A549 (cell line): ENCODE measurements at regions not wholly inside any gene's neighbourhood (a gene's known extent, or its start where the extent isn't known, plus 50 kb on each side); places are given as distances from the start of the nearest gene placed in this dataset.

ENCODE experiments used
- ATAC-seq, 2 experiments: fragments of 200-7000 bp in 1 of 2; fragments of >200 bp in 1 of 2; cut with Nextera tagmentation in 1 of 2; cut with Tn5 transposase in 1 of 2; 3 replicates each; pipeline versions ENCODE4 v1.8.0 to v1.9.1; 2018 to 2020; ENCODE audit warnings: mild to moderate bottlenecking in 1 of 2, moderate library complexity in 1 of 2
- CTCF ChIA-PET: fragments of 300-600 bp; sonication (Branson Sonifier 250); formaldehyde crosslinking; extraction: SDS; loops from one replicate; lab custom pipeline; 2021; ENCODE audit warnings: antibody characterized with exemption, inconsistent platforms; lab: Yijun Ruan, JAX
- POLR2A ChIA-PET: fragments of 350-600 bp; formaldehyde crosslinking; extraction: SDS; loops from one replicate; lab custom pipeline; 2021; ENCODE audit warnings: antibody characterized with exemption, inconsistent platforms; lab: Yijun Ruan, JAX
- DNase-seq, 2 experiments: peaks; one replicate each; pipeline versions ENCODE4 v3.0.0 to v3.0.0-alpha.2; 2011 to 2016; ENCODE audit warnings: low read depth in 1 of 2, low spot score in 1 of 2
- FAIRE-seq: peaks from 2 replicates; lab custom pipeline; 2011; peaks lifted over from hg19 to GRCh38; lab: Jason Lieb, UNC
- H3K27ac ChIP-seq, 2 experiments: fragments of >200 bp; sonication (Bioruptor Twin); formaldehyde crosslinking; 3 replicates each; pipeline ENCODE4 v1.5.1; 2016 to 2017
- H3K4me1 ChIP-seq: fragments of >200 bp; sonication (Bioruptor Twin); formaldehyde crosslinking; 3 replicates; pipeline ENCODE4 v1.6.1; 2016
- H3K4me2 ChIP-seq: fragments of >200 bp; sonication (Bioruptor Twin); formaldehyde crosslinking; 3 replicates; pipeline ENCODE4 v1.6.1; 2016
- H3K4me3 ChIP-seq: fragments of >200 bp; sonication (Bioruptor Twin); formaldehyde crosslinking; 3 replicates; pipeline ENCODE4 v1.5.1; 2016
- H3K9me3 ChIP-seq: fragments of >200 bp; sonication (Bioruptor Twin); formaldehyde crosslinking; 3 replicates; pipeline ENCODE4 v1.6.1; 2016
- BHLHE40 ChIP-seq: IDR thresholded peaks from 2 replicates; pipeline ENCODE4 v1.6.1; 2012; ENCODE audit warnings: low read depth, low read length, inconsistent platforms
- CTCF ChIP-seq: fragments of >200 bp; sonication (Bioruptor Twin); formaldehyde crosslinking; IDR thresholded peaks from 3 replicates; pipeline ENCODE4 v1.5.1; 2016
- EHF ChIP-seq: fragments of 250-450 bp; sonication (Bioruptor Pico); IDR thresholded peaks from 2 replicates; pipeline ENCODE4 v1.5.0; 2020; ENCODE audit warnings: mild to moderate bottlenecking
- ESRRA ChIP-seq: fragments of 150-350 bp; IDR thresholded peaks from 2 replicates; pipeline ENCODE4 v1.6.1; 2014; ENCODE audit warnings: mild to moderate bottlenecking, low read length, borderline replicate concordance
- FOSB ChIP-seq: fragments of 250-450 bp; sonication (Bioruptor Pico); IDR thresholded peaks from 2 replicates; pipeline ENCODE4 v1.5.0; 2020; ENCODE audit warnings: mild to moderate bottlenecking, moderate library complexity
- FOXS1 ChIP-seq: fragments of 250-450 bp; sonication (Bioruptor Pico); IDR thresholded peaks from 2 replicates; pipeline ENCODE4 v1.5.0; 2020; ENCODE audit warnings: mild to moderate bottlenecking, moderate library complexity
- HDAC2 ChIP-seq: fragments of 200-600 bp; sonication (generic); IDR thresholded peaks from 2 replicates; pipeline ENCODE4 v1.6.1; 2016
- HOXB5 ChIP-seq: fragments of 250-450 bp; sonication (Bioruptor Pico); IDR thresholded peaks from 2 replicates; pipeline ENCODE4 v1.5.0; 2020; ENCODE audit warnings: mild to moderate bottlenecking, moderate library complexity
- JUNB ChIP-seq: fragments of >200 bp; sonication (Bioruptor Twin); formaldehyde crosslinking; IDR thresholded peaks from 2 replicates; pipeline ENCODE4 v1.6.1; 2016
- KDM1A ChIP-seq: fragments of 200-600 bp; sonication (generic); IDR thresholded peaks from 2 replicates; pipeline ENCODE4 v1.6.1; 2016; ENCODE audit warnings: low read depth, mild to moderate bottlenecking
- MAFK ChIP-seq: fragments of 450-650 bp; IDR thresholded peaks from 2 replicates; pipeline ENCODE4 v1.6.1; 2014; ENCODE audit not compliant: partially characterized antibody
- MAZ ChIP-seq: fragments of 150-350 bp; IDR thresholded peaks from 2 replicates; pipeline ENCODE4 v1.6.1; 2014; ENCODE audit warnings: antibody characterized with exemption, low read depth, low read length, borderline replicate concordance
- NPAS2 ChIP-seq: fragments of 250-450 bp; sonication (Bioruptor Pico); IDR thresholded peaks from 2 replicates; pipeline ENCODE4 v1.8.0; 2022; ENCODE audit warnings: mild to moderate bottlenecking, moderate library complexity, borderline replicate concordance
- POLR2A ChIP-seq: IDR thresholded peaks from 2 replicates; pipeline ENCODE4 v1.6.1; 2012; ENCODE audit warnings: mild to moderate bottlenecking, low read length
- POLR2AphosphoS2 ChIP-seq: conservative IDR thresholded peaks from 2 replicates; pipeline ENCODE4 v1.6.1; 2012; ENCODE audit warnings: low read length, improper control_type of control experiment, inconsistent platforms
- RCOR1 ChIP-seq: fragments of 150-350 bp; IDR thresholded peaks from 2 replicates; pipeline ENCODE4 v1.6.1; 2014; ENCODE audit warnings: antibody characterized with exemption, low read length, low read depth
- SMC3 ChIP-seq: fragments of >200 bp; sonication (Bioruptor Twin); formaldehyde crosslinking; IDR thresholded peaks from 3 replicates; pipeline ENCODE4 v1.6.1; 2018; ENCODE audit warnings: inconsistent platforms
- ZFP36 ChIP-seq: fragments of 450-650 bp; IDR thresholded peaks from 2 replicates; pipeline ENCODE4 v1.6.1; 2014; ENCODE audit warnings: borderline replicate concordance; ENCODE audit not compliant: partially characterized antibody
- WGBS: methylation state at CpG from one replicate; pipeline ENCODE4 v1.1.6; 2017; ENCODE audit errors: missing lambda C conversion rate; 5-methylcytosine and 5-hydroxymethylcytosine counted together
- TF ChIP-seq, protein P1 (sequence below): fragments of 450-650 bp; IDR thresholded peaks from 2 replicates; pipeline ENCODE4 v1.6.1; 2014; ENCODE audit warnings: antibody characterized with exemption
- TF ChIP-seq, protein P2 (sequence below): fragments of 250-450 bp; sonication (Bioruptor Pico); IDR thresholded peaks from 2 replicates; pipeline ENCODE4 v1.5.0; 2021; ENCODE audit warnings: mild to moderate bottlenecking, moderate library complexity, borderline replicate concordance
- TF ChIP-seq, protein P3 (sequence below): fragments of 200-600 bp; sonication (generic); IDR thresholded peaks from 2 replicates; pipeline ENCODE4 v1.6.1; 2016; ENCODE audit warnings: antibody characterized with exemption, mild to moderate bottlenecking, moderate library complexity
- TF ChIP-seq, protein P4 (sequence below): IDR thresholded peaks from 2 replicates; pipeline ENCODE4 v1.6.1; 2012

- POLR2A ChIA-PET: no interaction called here
- DNase-seq: no peak
- Histone ChIP-seq H3K4me2 (no peak overlapping the region), H3K4me1 (no peaks in the 10 kb centered on the region), H3K27ac (no peak overlapping the region), H3K4me3 (no peak overlapping the region), H3K9me3 (no peaks in the 10 kb centered on the region)
- ATAC-seq: no peak
- 4% methylated on average over 4 of the region's 4 CpGs for WGBS
- TF ChIP-seq RCOR1 (no peak), HOXB5 (no peak), POLR2AphosphoS2 (no peak), SMC3 (no peak), MAFK (no peak), FOXS1 (no peak), EHF (CRISPR knock-in tag) (no peak), JUNB (no peak), MAZ (no peak)
- TF ChIP-seq, protein P1, sequence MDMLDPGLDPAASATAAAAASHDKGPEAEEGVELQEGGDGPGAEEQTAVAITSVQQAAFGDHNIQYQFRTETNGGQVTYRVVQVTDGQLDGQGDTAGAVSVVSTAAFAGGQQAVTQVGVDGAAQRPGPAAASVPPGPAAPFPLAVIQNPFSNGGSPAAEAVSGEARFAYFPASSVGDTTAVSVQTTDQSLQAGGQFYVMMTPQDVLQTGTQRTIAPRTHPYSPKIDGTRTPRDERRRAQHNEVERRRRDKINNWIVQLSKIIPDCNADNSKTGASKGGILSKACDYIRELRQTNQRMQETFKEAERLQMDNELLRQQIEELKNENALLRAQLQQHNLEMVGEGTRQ: no peak
- TF ChIP-seq, protein P2, sequence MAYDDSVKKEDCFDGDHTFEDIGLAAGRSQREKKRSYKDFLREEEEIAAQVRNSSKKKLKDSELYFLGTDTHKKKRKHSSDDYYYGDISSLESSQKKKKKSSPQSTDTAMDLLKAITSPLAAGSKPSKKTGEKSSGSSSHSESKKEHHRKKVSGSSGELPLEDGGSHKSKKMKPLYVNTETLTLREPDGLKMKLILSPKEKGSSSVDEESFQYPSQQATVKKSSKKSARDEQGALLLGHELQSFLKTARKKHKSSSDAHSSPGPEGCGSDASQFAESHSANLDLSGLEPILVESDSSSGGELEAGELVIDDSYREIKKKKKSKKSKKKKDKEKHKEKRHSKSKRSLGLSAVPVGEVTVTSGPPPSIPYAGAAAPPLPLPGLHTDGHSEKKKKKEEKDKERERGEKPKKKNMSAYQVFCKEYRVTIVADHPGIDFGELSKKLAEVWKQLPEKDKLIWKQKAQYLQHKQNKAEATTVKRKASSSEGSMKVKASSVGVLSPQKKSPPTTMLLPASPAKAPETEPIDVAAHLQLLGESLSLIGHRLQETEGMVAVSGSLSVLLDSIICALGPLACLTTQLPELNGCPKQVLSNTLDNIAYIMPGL (CRISPR knock-in tag): no peak
- TF ChIP-seq, protein P3, sequence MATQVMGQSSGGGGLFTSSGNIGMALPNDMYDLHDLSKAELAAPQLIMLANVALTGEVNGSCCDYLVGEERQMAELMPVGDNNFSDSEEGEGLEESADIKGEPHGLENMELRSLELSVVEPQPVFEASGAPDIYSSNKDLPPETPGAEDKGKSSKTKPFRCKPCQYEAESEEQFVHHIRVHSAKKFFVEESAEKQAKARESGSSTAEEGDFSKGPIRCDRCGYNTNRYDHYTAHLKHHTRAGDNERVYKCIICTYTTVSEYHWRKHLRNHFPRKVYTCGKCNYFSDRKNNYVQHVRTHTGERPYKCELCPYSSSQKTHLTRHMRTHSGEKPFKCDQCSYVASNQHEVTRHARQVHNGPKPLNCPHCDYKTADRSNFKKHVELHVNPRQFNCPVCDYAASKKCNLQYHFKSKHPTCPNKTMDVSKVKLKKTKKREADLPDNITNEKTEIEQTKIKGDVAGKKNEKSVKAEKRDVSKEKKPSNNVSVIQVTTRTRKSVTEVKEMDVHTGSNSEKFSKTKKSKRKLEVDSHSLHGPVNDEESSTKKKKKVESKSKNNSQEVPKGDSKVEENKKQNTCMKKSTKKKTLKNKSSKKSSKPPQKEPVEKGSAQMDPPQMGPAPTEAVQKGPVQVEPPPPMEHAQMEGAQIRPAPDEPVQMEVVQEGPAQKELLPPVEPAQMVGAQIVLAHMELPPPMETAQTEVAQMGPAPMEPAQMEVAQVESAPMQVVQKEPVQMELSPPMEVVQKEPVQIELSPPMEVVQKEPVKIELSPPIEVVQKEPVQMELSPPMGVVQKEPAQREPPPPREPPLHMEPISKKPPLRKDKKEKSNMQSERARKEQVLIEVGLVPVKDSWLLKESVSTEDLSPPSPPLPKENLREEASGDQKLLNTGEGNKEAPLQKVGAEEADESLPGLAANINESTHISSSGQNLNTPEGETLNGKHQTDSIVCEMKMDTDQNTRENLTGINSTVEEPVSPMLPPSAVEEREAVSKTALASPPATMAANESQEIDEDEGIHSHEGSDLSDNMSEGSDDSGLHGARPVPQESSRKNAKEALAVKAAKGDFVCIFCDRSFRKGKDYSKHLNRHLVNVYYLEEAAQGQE: no peak
- TF ChIP-seq, protein P4, sequence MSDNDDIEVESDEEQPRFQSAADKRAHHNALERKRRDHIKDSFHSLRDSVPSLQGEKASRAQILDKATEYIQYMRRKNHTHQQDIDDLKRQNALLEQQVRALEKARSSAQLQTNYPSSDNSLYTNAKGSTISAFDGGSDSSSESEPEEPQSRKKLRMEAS: no peak
- no peak for FAIRE-seq
- CTCF ChIA-PET: no interaction called here
Measured at GRCh38 chr21:27674041-27674615, 707.2 kb upstream of the ADAMTS5 start.

- no peak overlapping the region for H3K4me2 ChIP-seq
- DNase-seq: no peak
- TF ChIP-seq HOXB5 (no peak), FOSB (CRISPR knock-in tag) (no peak)
- no peak for ATAC-seq
- H3K9me3 ChIP-seq: no peaks in the 10 kb centered on the region
- H3K4me1 ChIP-seq: no peaks in the 10 kb centered on the region
- no peak overlapping the region for H3K4me3 ChIP-seq
- ChIA-PET POLR2A (no interaction called here), CTCF (no interaction called here)
- H3K27ac ChIP-seq: no peak overlapping the region
- FAIRE-seq: no peak
Measured at GRCh38 chr21:27673581-27673980, 706.7 kb upstream of the ADAMTS5 start.

- H3K4me2 ChIP-seq: no peak overlapping the region
- no peak overlapping the region for H3K4me3 ChIP-seq
- WGBS: 0% methylated on average over 1 of the region's 1 CpG
- H3K27ac ChIP-seq: no peak overlapping the region
- FAIRE-seq: no peak
- DNase-seq: no peak
- ATAC-seq: no peak
- POLR2A ChIA-PET: no interaction called here
- no peaks in the 10 kb centered on the region for H3K4me1 ChIP-seq
- H3K9me3 ChIP-seq: no peaks in the 10 kb centered on the region
- CTCF ChIA-PET: no interaction called here
- TF ChIP-seq KDM1A (no peak), HDAC2 (no peak), POLR2A (no peak), ESRRA (no peak), BHLHE40 (no peak), NPAS2 (CRISPR knock-in tag) (no peak), ZFP36 (no peak), CTCF (no peak)
- TF ChIP-seq, protein P3: no peak
- TF ChIP-seq, protein P1: no peak
Measured at GRCh38 chr21:27671207-27671606, 704.3 kb upstream of the ADAMTS5 start.
